Glutamatergic neuron (in vitro differentiated cells): ENCODE measurements at regions not wholly inside any gene's neighbourhood (a gene's known extent, or its start where the extent isn't known, plus 50 kb on each side); places are given as distances from the start of the nearest gene placed in this dataset.

Experiments
- DNase-seq: peaks from one replicate; pipeline ENCODE4 v3.0.0; 2022
- H3K27ac Mint-ChIP-seq: one replicate; pipeline ENCODE4 v1.8.0; 2020; ENCODE audit warnings: mild to moderate bottlenecking, mixed read lengths, inconsistent platforms; ENCODE audit not compliant: unreplicated experiment
- H3K27me3 Mint-ChIP-seq: one replicate; pipeline ENCODE4 v1.8.0; 2020; ENCODE audit warnings: mild to moderate bottlenecking, moderate library complexity, mixed read lengths, inconsistent platforms; ENCODE audit not compliant: unreplicated experiment
- H3K36me3 Mint-ChIP-seq: one replicate; pipeline ENCODE4 v1.8.0; 2020; ENCODE audit warnings: mild to moderate bottlenecking, mixed read lengths, inconsistent platforms; ENCODE audit not compliant: unreplicated experiment
- H3K4me1 Mint-ChIP-seq: one replicate; pipeline ENCODE4 v1.8.0; 2020; ENCODE audit warnings: mild to moderate bottlenecking, low read depth, mixed read lengths, inconsistent platforms; ENCODE audit not compliant: unreplicated experiment
- H3K4me3 Mint-ChIP-seq: one replicate; pipeline ENCODE4 v1.8.0; 2020; ENCODE audit warnings: mild to moderate bottlenecking, mixed read lengths, inconsistent platforms; ENCODE audit not compliant: unreplicated experiment
- H3K9me3 Mint-ChIP-seq: one replicate; pipeline ENCODE4 v1.8.0; 2020; ENCODE audit warnings: mild to moderate bottlenecking, moderate library complexity, mixed read lengths, inconsistent platforms; ENCODE audit not compliant: unreplicated experiment
- TF ChIP-seq, protein P1 (sequence below): fragments of 200-600 bp; sonication (generic); IDR thresholded peaks from one replicate; pipeline ENCODE4 v1.5.0; 2021; ENCODE audit not compliant: partially characterized antibody, unreplicated experiment

DNA sequence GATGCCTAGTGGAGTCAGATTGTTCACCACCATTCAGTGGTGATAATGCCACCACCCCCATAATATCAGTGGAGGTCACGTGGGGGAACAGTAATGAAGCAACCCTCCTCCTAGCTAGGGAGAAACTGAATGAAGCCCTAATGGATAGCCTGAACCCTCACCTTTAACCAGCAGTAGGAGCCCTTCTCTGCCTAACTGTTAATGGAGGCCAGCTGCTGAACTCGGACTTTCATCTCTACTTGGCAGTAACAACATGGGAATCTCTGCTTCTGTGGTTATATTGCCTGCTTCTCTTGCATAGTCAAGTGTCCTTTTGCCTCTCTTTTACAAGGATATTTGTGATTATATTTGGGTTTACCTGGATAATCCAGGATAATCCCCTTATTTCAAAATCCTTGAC is 1097.9 kb downstream of the REEP3 start:
- H3K4me1 Mint-ChIP-seq = no peaks in the 10 kb centered on the region
- no peaks in the 10 kb centered on the region for H3K36me3 Mint-ChIP-seq
- H3K27ac Mint-ChIP-seq = no peak overlapping the region
- no peaks in the 10 kb centered on the region for H3K9me3 Mint-ChIP-seq
- no peaks in the 10 kb centered on the region for H3K27me3 Mint-ChIP-seq
- DNase-seq = no peak
- TF ChIP-seq, protein P1, sequence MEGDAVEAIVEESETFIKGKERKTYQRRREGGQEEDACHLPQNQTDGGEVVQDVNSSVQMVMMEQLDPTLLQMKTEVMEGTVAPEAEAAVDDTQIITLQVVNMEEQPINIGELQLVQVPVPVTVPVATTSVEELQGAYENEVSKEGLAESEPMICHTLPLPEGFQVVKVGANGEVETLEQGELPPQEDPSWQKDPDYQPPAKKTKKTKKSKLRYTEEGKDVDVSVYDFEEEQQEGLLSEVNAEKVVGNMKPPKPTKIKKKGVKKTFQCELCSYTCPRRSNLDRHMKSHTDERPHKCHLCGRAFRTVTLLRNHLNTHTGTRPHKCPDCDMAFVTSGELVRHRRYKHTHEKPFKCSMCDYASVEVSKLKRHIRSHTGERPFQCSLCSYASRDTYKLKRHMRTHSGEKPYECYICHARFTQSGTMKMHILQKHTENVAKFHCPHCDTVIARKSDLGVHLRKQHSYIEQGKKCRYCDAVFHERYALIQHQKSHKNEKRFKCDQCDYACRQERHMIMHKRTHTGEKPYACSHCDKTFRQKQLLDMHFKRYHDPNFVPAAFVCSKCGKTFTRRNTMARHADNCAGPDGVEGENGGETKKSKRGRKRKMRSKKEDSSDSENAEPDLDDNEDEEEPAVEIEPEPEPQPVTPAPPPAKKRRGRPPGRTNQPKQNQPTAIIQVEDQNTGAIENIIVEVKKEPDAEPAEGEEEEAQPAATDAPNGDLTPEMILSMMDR = no peak
- H3K4me3 Mint-ChIP-seq = no peak overlapping the region

DNA sequence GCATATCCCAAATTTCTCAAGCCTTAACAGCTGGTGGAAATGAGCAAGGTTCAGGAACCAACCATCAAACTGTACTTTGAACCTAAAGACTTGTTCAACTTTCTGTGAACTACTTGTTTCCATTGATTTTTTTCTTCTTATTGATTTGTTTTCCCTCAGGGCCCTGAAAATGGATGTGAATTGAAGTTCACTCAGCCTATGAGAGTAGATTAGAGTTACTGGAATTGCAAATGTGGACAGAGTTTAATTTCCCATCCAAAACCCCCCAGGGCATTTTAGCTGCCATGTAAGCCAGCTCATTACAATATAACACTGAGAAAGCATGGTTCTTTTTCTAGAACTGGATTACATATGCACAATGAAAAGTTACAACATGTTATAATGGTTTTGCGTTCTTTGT is 1105.7 kb downstream of the REEP3 start:
- H3K9me3 Mint-ChIP-seq = peaks cover 3% of the 10 kb centered on the region
- H3K4me3 Mint-ChIP-seq = no peak overlapping the region
- peaks cover 35% of the 10 kb centered on the region for H3K4me1 Mint-ChIP-seq
- no peaks in the 10 kb centered on the region for H3K36me3 Mint-ChIP-seq
- H3K27ac Mint-ChIP-seq = no peak overlapping the region
- no peaks in the 10 kb centered on the region for H3K27me3 Mint-ChIP-seq
- peak; percentile 28 for DNase-seq
- TF ChIP-seq, protein P1 = no peak

DNA sequence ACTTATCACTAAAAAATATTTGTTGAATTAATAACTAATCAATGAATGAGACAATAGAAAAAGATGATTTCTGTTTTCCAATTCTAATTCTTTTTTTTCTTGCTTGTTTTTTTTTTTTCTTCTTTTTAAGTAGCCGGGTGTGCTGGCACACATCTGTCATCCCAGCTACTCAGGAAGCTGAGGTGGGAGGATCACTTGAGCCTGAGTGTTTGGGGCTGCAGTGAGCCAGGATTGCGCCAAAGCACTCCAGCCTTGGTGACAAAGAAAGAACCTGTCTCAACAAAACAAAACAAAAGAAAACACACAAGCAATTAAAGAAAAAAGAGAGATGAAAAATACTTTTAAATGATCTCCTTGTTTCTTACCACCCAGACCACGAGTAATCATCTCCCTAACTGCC is 1109.3 kb downstream of the REEP3 start:
- no peak overlapping the region for H3K4me3 Mint-ChIP-seq
- peaks cover 35% of the 10 kb centered on the region for H3K4me1 Mint-ChIP-seq
- H3K9me3 Mint-ChIP-seq = peaks cover 3% of the 10 kb centered on the region
- no peak for DNase-seq
- no peaks in the 10 kb centered on the region for H3K36me3 Mint-ChIP-seq
- peak overlapping the region; percentile 39 for H3K27ac Mint-ChIP-seq
- TF ChIP-seq, protein P1 = no peak
- no peaks in the 10 kb centered on the region for H3K27me3 Mint-ChIP-seq

DNA sequence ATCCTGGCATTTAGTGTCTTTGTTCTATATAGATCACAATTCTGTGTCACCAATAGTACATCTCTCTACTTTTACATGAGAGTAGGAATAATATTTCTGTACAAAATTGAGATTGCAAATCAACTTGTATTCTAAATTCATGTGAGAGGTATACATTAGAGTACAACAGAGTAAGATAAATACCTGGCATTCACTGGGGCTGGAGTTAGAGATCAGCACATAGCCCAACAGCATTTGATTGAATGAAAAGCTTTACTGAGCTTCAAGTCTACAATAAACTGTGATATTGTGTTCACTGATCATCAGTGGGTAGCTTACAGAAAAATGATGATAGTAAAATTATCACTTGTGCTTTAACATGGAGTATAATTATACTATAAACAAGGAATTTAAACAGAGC is 1114.7 kb downstream of the REEP3 start:
- Mint-ChIP-seq H3K4me1 (peaks cover 8% of the 10 kb centered on the region), H3K36me3 (no peaks in the 10 kb centered on the region), H3K27me3 (no peaks in the 10 kb centered on the region), H3K9me3 (no peaks in the 10 kb centered on the region), H3K4me3 (no peak overlapping the region), H3K27ac (no peak overlapping the region)
- TF ChIP-seq, protein P1 = no peak
- no peak for DNase-seq

DNA sequence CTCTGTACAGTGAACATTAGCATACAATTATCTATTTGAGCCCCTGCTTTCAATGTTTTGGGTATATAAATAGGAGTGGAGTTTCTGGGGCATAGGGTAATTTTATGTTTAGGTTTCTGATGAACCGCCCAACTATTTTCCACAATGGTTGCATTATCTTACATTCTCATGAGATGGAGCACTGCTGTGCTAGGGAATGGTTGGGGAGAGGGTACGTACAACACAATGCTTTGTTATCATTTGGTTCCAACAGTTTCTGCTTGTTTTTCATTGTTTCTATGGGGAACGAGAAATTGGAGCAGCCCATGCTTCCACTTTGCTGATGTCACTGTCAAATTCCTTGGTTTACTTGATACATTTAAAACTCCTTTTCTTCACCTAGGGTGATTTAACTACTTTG is 1115.3 kb downstream of the REEP3 start:
- TF ChIP-seq, protein P1 = no peak
- peaks cover 2% of the 10 kb centered on the region for H3K4me1 Mint-ChIP-seq
- no peak overlapping the region for H3K4me3 Mint-ChIP-seq
- no peaks in the 10 kb centered on the region for H3K27me3 Mint-ChIP-seq
- H3K36me3 Mint-ChIP-seq = no peaks in the 10 kb centered on the region
- DNase-seq = no peak
- H3K27ac Mint-ChIP-seq = no peak overlapping the region
- no peaks in the 10 kb centered on the region for H3K9me3 Mint-ChIP-seq
